Testis (tissue), 2 donors: ENCODE measurements at regions not wholly inside any gene's neighbourhood (a gene's known extent, or its start where the extent isn't known, plus 50 kb on each side); places are given as distances from the start of the nearest gene placed in this dataset.

ENCODE experiments used
- DNase-seq: peaks from one replicate; pipeline ENCODE4 v3.0.0-alpha.2; 2019
- H3K27ac ChIP-seq, 2 donors: fragments of 200-600 bp; sonication (generic); one replicate each; pipeline ENCODE4 v1.5.1; 2019
- H3K27me3 ChIP-seq: fragments of 200-600 bp; sonication (generic); one replicate; pipeline ENCODE4 v1.5.1; 2019
- H3K36me3 ChIP-seq: fragments of 200-600 bp; sonication (generic); one replicate; pipeline ENCODE4 v1.5.1; 2017; ENCODE audit warnings: low read depth; ENCODE audit errors: missing control alignments
- H3K4me1 ChIP-seq: fragments of 200-600 bp; sonication (generic); one replicate; pipeline ENCODE4 v1.5.1; 2019
- H3K4me3 ChIP-seq, 2 donors: fragments of 200-600 bp; sonication (generic); one replicate each; pipeline ENCODE4 v1.5.1; 2017 to 2019
- H3K9me3 ChIP-seq: fragments of 200-600 bp; sonication (generic); one replicate; pipeline ENCODE4 v1.5.1; 2017
- CTCF ChIP-seq, 3 experiments: fragments of 450-650 bp in 2 of 3; fragments of 200-600 bp in 1 of 3; sonication (generic) in 1 of 3; IDR thresholded peaks; one replicate each; pipeline ENCODE4 v1.5.1; 2016 to 2019; ENCODE audit warnings: antibody characterized with exemption in 3 of 3, mild to moderate bottlenecking in 2 of 3, moderate library complexity in 1 of 3
- POLR2A ChIP-seq: fragments of 450-650 bp; IDR thresholded peaks from one replicate; pipeline ENCODE4 v1.6.1; 2017; ENCODE audit warnings: antibody characterized with exemption, mild to moderate bottlenecking, moderate library complexity
- WGBS, 2 donors: methylation state at CpG; one replicate each; pipeline ENCODE4 v1.1.5; 2018; 5-methylcytosine and 5-hydroxymethylcytosine counted together
- intact Hi-C: fragments of 100-400 bp; cut with DNase I; formaldehyde crosslinking; loops from one replicate; pipeline ENCODE4 v1.15.1; 2023; ENCODE audit warnings: low total_unique reads

- Histone ChIP-seq H3K27me3 (no peaks in the 10 kb centered on the region), H3K27ac (no peak overlapping the region), H3K4me3 (no peak overlapping the region), H3K4me1 (no peaks in the 10 kb centered on the region), H3K36me3 (no peaks in the 10 kb centered on the region), H3K9me3 (no peaks in the 10 kb centered on the region)
- no peak for DNase-seq
- intact Hi-C loops, result no loop called here
- 74 to 79% methylated on average over 6 of the region's 6 CpGs for WGBS, 2 donors
- TF ChIP-seq CTCF (IDR thresholded peaks at IDR 0.05) (no peak), POLR2A (no peak)
These were observed 1423.4 kb downstream of the NCAM2 start for GRCh38 chr21:22421416-22422180.

GRCh38 chr21:22438428-22439086 is 1440.3 kb downstream of the NCAM2 start:
- H3K36me3 ChIP-seq, result no peaks in the 10 kb centered on the region
- no peak for TF ChIP-seq POLR2A
- TF ChIP-seq CTCF (IDR thresholded peaks at IDR 0.05), result no peak
- no peak overlapping the region for H3K4me3 ChIP-seq
- no peaks in the 10 kb centered on the region for H3K4me1 ChIP-seq
- no peak for DNase-seq
- no peaks in the 10 kb centered on the region for H3K9me3 ChIP-seq
- no peaks in the 10 kb centered on the region for H3K27me3 ChIP-seq
- intact Hi-C loops, result no loop called here
- H3K27ac ChIP-seq, result no peak overlapping the region
- 69 to 76% methylated on average over 8 of the region's 8 CpGs for WGBS, 2 donors

- no peak overlapping the region for H3K4me3 ChIP-seq
- intact Hi-C loops, result no loop called here
- no peak overlapping the region for H3K27ac ChIP-seq
- H3K9me3 ChIP-seq, result no peaks in the 10 kb centered on the region
- H3K36me3 ChIP-seq, result no peaks in the 10 kb centered on the region
- no peaks in the 10 kb centered on the region for H3K4me1 ChIP-seq
- no peak for DNase-seq
- 62 to 63% methylated on average over 5 of the region's 5 CpGs for WGBS, 2 donors
- TF ChIP-seq CTCF (IDR thresholded peaks at IDR 0.05), result no peak
- no peak for TF ChIP-seq POLR2A
- H3K27me3 ChIP-seq, result no peaks in the 10 kb centered on the region
These were observed 1446.8 kb downstream of the NCAM2 start for GRCh38 chr21:22444990-22445389.

- no peaks in the 10 kb centered on the region for H3K27me3 ChIP-seq
- no peaks in the 10 kb centered on the region for H3K36me3 ChIP-seq
- WGBS, 2 donors, result 82 to 91% methylated on average over 1 of the region's 1 CpG
- no peak overlapping the region for H3K27ac ChIP-seq
- H3K4me3 ChIP-seq, result no peak overlapping the region
- H3K9me3 ChIP-seq, result no peaks in the 10 kb centered on the region
- DNase-seq, result no peak
- intact Hi-C loops, result no loop called here
- no peak for TF ChIP-seq POLR2A
- H3K4me1 ChIP-seq, result no peaks in the 10 kb centered on the region
These were observed 1452.3 kb downstream of the NCAM2 start for GRCh38 chr21:22450507-22450906.

- no peak for DNase-seq
- Histone ChIP-seq H3K36me3 (no peaks in the 10 kb centered on the region), H3K9me3 (no peaks in the 10 kb centered on the region), H3K27me3 (no peaks in the 10 kb centered on the region), H3K4me3 (no peak overlapping the region), H3K27ac (no peak overlapping the region), H3K4me1 (no peaks in the 10 kb centered on the region)
- intact Hi-C loops, result no loop called here
- TF ChIP-seq CTCF (IDR thresholded peaks at IDR 0.05) (no peak), POLR2A (no peak)
- 40 to 51% methylated on average over 2 of the region's 2 CpGs for WGBS, 2 donors
These were observed 1458.0 kb downstream of the NCAM2 start for GRCh38 chr21:22456241-22456640.
